ENCODE measurements at regions not wholly inside any gene's neighbourhood (a gene's known extent, or its start where the extent isn't known, plus 50 kb on each side); places are given as distances from the start of the nearest gene placed in this dataset.

DNA sequence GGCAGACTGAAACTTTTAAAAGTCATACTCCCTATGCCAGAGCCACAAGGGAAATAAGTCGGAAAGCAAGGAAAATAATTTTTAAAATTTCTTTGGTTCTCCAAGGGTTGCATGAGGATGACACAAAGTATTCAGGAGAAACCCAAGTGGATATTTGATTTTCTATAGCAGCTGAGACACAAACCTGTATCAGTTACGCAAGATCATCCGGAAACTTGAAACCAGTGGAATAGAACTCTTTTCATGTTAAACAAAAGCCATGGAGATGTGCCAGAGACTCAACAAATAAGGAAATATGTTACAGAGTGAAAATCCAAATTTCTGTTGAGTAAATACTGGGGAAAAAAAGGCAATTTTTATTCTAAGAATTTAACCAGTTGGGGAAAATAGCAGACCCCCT is 294.7 kb downstream of the KIF2B start:
- no peak overlapping the region for H3K27ac ChIP-seq (ENCODE audit: low read depth, low read length)
- POLR2A ChIA-PET (ENCODE audit: partially characterized antibody), result no interaction called here
- no peak overlapping the region for H3K4me3 ChIP-seq (ENCODE audit: extremely low read depth in 1 of 4, insufficient read depth in 2 of 4, low read depth in 3 of 4, low read length in 4 of 4)
- H3K9me3 ChIP-seq (ENCODE audit: insufficient read depth in 2 of 2, low read depth in 1 of 2, low read length in 1 of 2), result no peaks in the 10 kb centered on the region
- H3K23ac ChIP-seq (ENCODE audit: insufficient read length), result no peak overlapping the region
- TF ChIP-seq SIN3A (conservative IDR thresholded peaks at IDR 0.05 in 1 of 2, IDR thresholded peaks at IDR 0.05 in 1 of 2; ENCODE audit: low read depth in 1 of 2, low read length in 2 of 2), result no peak
- no peak for TF ChIP-seq BCL11A (IDR thresholded peaks at IDR 0.05; ENCODE audit: low read depth in 2 of 2, low read length in 2 of 2)
- TF ChIP-seq GABPA (IDR thresholded peaks at IDR 0.05; ENCODE audit: borderline replicate concordance, insufficient read depth, low read length), result no peak
- no peak for TF ChIP-seq CBX8 (IDR thresholded peaks at IDR 0.05; ENCODE audit: borderline replicate concordance, low read depth, low read length)
- no peak for TF ChIP-seq CBX5 (IDR thresholded peaks at IDR 0.05; ENCODE audit: low read depth, low read length)
- peak; percentile 86 for TF ChIP-seq CEBPB (IDR thresholded peaks at IDR 0.05; ENCODE audit: low read depth, low read length)
- TF ChIP-seq HDAC6 (IDR thresholded peaks at IDR 0.05; ENCODE audit: low read depth, low read length), result no peak
- H4K91ac ChIP-seq (replicated peaks; ENCODE audit: insufficient read length, low read length), result no peak overlapping the region
- no peak overlapping the region for H2BK15ac ChIP-seq (ENCODE audit: low read length)
- DNase-seq (ENCODE audit: low read depth in 1 of 2, low spot score in 2 of 2), result no peak
- no peak overlapping the region for H2AK5ac ChIP-seq (ENCODE audit: low read depth, low read length)
- no peak overlapping the region for H2BK12ac ChIP-seq (ENCODE audit: low read depth, low read length)
- CTCF ChIA-PET (ENCODE audit: partially characterized antibody), result interaction anchor here (0.6 to 0.7 kb wide), 2 partner anchors 342 to 635 kb away, joined by 3 read pairs; no protein-coding TSS in a partner anchor
- H3K23me2 ChIP-seq (ENCODE audit: low read depth, low read length), result no peaks in the 10 kb centered on the region
- H3K79me1 ChIP-seq (ENCODE audit: low read depth, low read length), result no peaks in the 10 kb centered on the region
- no peak for FAIRE-seq
- H4K5ac ChIP-seq (ENCODE audit: insufficient read length, low read depth, low read length), result no peak overlapping the region
- no peaks in the 10 kb centered on the region for H3K27me3 ChIP-seq (replicated peaks in 1 of 4; ENCODE audit: control insufficient read depth in 3 of 4, extremely low read depth in 1 of 4, insufficient read depth in 3 of 4, low read length in 3 of 4)
- no peak overlapping the region for H2AFZ ChIP-seq (ENCODE audit: low read length)
- H2BK20ac ChIP-seq (ENCODE audit: low read length), result no peak overlapping the region
- no peak overlapping the region for H3K18ac ChIP-seq (ENCODE audit: extremely low read depth, low read length)
- no peak overlapping the region for H2BK120ac ChIP-seq (replicated peaks; ENCODE audit: low read depth, low read length)
- no peak overlapping the region for H4K8ac ChIP-seq (ENCODE audit: extremely low read depth, insufficient read depth, low read length)
- H3K4me2 ChIP-seq (ENCODE audit: insufficient read depth in 1 of 2, low read depth in 2 of 2, low read length in 2 of 2), result no peak overlapping the region
- no peaks in the 10 kb centered on the region for H3K79me2 ChIP-seq (ENCODE audit: control insufficient read depth in 1 of 2, insufficient read depth in 2 of 2, low read length in 2 of 2)
- WGBS, 2 experiments (ENCODE audit: extremely low coverage in 1 of 2, insufficient coverage in 1 of 2, insufficient read length in 1 of 2, insufficient replicate concordance in 2 of 2, low coverage in 1 of 2, low lambda C conversion rate in 2 of 2, missing lambda C conversion rate in 1 of 2), result 91% methylated on average over 3 of the region's 3 CpGs; no CpG with 5 or more reads in 1 of the 2 experiments
- no peaks in the 10 kb centered on the region for H3K4me1 ChIP-seq (replicated peaks in 1 of 4; ENCODE audit: control insufficient read depth in 3 of 4, insufficient read depth in 4 of 4, low read length in 3 of 4)
- H4K20me1 ChIP-seq (replicated peaks in 1 of 2; ENCODE audit: control insufficient read depth in 1 of 2, insufficient read depth in 2 of 2, low read length in 2 of 2), result no peaks in the 10 kb centered on the region
- no peak overlapping the region for H3K14ac ChIP-seq (ENCODE audit: insufficient read length)
- no peak overlapping the region for H2BK5ac ChIP-seq (ENCODE audit: low read depth, low read length)
- no peak overlapping the region for H3K9ac ChIP-seq (replicated peaks in 1 of 4; ENCODE audit: extremely low read depth in 1 of 4, low read depth in 3 of 4, low read length in 3 of 4)
- no peaks in the 10 kb centered on the region for H3K36me3 ChIP-seq (ENCODE audit: control insufficient read depth in 2 of 4, insufficient read depth in 4 of 4, low read length in 3 of 4)
- no peak overlapping the region for H3K56ac ChIP-seq (replicated peaks; ENCODE audit: insufficient read length, low read depth, low read length)
- H3K4ac ChIP-seq (replicated peaks; ENCODE audit: insufficient read length, low read depth, low read length), result no peak overlapping the region
